H1 (cell line): ENCODE measurements at regions not wholly inside any gene's neighbourhood (a gene's known extent, or its start where the extent isn't known, plus 50 kb on each side); places are given as distances from the start of the nearest gene placed in this dataset.

ENCODE experiments used
- KDM5A ChIP-seq: fragments of 200-600 bp; IDR thresholded peaks from 2 replicates; pipeline ENCODE4 v1.7.1; 2012; ENCODE audit warnings: mild to moderate bottlenecking, low read length, inconsistent platforms, mixed read lengths
- RBBP5 ChIP-seq: IDR thresholded peaks from 2 replicates; pipeline ENCODE4 v1.7.1; 2012; ENCODE audit warnings: low read depth, mild to moderate bottlenecking, inconsistent platforms, low read length, moderate library complexity, borderline replicate concordance
- SP4 ChIP-seq: IDR thresholded peaks from 2 replicates; pipeline ENCODE4 v1.6.1; 2012; ENCODE audit warnings: low read length, inconsistent platforms
- YY1 ChIP-seq: IDR thresholded peaks from 2 replicates; pipeline ENCODE4 v1.6.1; 2011; ENCODE audit warnings: low read depth, mild to moderate bottlenecking, low read length
- TF ChIP-seq, protein P1 (sequence below): IDR thresholded peaks from 2 replicates; pipeline ENCODE4 v1.6.1; 2012; ENCODE audit warnings: inconsistent platforms

DNA sequence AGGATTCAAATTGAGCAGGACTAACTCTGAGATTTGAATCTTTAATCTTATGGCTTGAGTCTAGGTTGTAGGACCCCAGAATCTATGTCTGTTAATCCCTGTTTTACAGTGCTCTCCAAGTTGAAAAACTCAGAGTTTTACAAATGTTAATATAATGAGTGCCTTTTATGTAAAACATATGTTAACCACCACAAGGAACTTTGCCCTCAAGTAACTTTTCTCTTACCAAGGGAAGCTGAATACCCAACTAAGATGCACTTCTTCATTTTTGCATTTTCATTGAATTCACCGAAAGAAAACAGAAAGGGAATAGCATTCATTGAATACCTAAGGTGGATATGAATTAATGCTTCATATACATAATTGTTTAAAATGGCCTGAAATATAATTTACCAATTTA is 338.1 kb downstream of the RPRM start (continued):
- TF ChIP-seq YY1 (no peak), RBBP5 (no peak), KDM5A (no peak), SP4 (no peak)
- TF ChIP-seq, protein P1, sequence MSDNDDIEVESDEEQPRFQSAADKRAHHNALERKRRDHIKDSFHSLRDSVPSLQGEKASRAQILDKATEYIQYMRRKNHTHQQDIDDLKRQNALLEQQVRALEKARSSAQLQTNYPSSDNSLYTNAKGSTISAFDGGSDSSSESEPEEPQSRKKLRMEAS: no peak
- TF ChIP-seq, all 59 proteins: peak for 0
